Spleen (tissue), 7 donors: ENCODE measurements at regions not wholly inside any gene's neighbourhood (a gene's known extent, or its start where the extent isn't known, plus 50 kb on each side); places are given as distances from the start of the nearest gene placed in this dataset.

Source experiments
- POLR2AphosphoS5 ChIP-seq, 3 donors: sonication (generic); formaldehyde crosslinking; IDR thresholded peaks; one replicate each; pipeline ENCODE4 v1.5.1; 2017; ENCODE audit warnings: antibody characterized with exemption in 3 of 3
- TF ChIP-seq, protein P1 (sequence below), 11 experiments: fragments of 200-600 bp in 7 of 11; fragments of 450-650 bp in 4 of 11; sonication (generic) in 4 of 11; IDR thresholded peaks in 8 of 11; conservative IDR thresholded peaks in 3 of 11; 1 replicate in 7 of 11; 2 replicates in 4 of 11; pipeline versions ENCODE4 v1.4.0 to v1.8.0; 2016 to 2021; ENCODE audit warnings: antibody characterized with exemption in 11 of 11, inconsistent platforms in 4 of 11, mild to moderate bottlenecking in 1 of 11
- donor health status: DM: no; HTN: no; CAD: no; lungs with moderate emphysema.
- donor health status: DM: no; HTN: no; CAD: no.
- donor health status: DM: no; HTN: no; CAD: no.

DNA sequence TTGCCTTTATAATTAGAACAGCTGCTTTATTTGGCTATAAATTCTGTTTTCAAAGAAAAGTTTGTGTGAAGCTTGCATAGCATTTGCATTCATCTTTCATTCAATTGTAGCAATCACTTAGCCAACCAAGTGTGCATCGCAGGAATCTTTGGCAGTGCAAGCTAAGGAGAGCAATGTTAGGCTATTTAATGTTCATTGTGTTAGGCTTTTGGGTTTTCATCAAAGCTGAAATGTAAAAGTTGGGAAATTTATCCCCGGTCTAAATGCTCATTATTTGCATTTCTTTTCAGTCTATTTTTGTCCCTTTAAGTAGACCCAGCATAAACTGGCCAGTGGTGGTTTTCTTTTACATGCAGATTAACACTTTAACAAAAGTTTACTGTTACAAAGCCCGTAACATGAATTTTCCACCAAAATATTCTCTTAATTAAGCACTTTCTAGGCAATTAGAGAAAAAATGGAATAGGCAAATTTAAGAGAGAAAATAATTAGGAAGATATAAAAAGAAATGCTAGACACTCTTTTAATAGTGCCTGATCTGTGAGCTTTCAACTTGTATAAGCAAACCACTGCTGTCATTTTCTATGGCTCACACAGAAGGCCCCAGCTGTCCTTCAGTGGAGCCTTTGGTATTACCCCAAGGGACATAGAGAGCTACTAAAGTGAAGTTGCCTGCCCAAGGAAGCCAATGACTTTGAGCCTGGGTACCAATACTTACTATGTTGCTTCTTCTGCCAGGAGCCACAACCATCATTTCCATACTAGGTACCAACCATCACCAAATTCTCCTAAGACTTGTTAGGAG, 898.9 kb upstream of the SEL1L start:
- no peak for TF ChIP-seq POLR2AphosphoS5 (IDR thresholded peaks at IDR 0.05)
- TF ChIP-seq, protein P1, sequence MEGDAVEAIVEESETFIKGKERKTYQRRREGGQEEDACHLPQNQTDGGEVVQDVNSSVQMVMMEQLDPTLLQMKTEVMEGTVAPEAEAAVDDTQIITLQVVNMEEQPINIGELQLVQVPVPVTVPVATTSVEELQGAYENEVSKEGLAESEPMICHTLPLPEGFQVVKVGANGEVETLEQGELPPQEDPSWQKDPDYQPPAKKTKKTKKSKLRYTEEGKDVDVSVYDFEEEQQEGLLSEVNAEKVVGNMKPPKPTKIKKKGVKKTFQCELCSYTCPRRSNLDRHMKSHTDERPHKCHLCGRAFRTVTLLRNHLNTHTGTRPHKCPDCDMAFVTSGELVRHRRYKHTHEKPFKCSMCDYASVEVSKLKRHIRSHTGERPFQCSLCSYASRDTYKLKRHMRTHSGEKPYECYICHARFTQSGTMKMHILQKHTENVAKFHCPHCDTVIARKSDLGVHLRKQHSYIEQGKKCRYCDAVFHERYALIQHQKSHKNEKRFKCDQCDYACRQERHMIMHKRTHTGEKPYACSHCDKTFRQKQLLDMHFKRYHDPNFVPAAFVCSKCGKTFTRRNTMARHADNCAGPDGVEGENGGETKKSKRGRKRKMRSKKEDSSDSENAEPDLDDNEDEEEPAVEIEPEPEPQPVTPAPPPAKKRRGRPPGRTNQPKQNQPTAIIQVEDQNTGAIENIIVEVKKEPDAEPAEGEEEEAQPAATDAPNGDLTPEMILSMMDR (IDR thresholded peaks at IDR 0.05 in 8 of 11, conservative IDR thresholded peaks at IDR 0.05 in 3 of 11) = no peak
